GM12892 (cell line): ENCODE measurements at regions not wholly inside any gene's neighbourhood (a gene's known extent, or its start where the extent isn't known, plus 50 kb on each side); places are given as distances from the start of the nearest gene placed in this dataset.

ENCODE experiments used
- POLR2A ChIP-seq: IDR thresholded peaks from 2 replicates; pipeline ENCODE4 v1.6.1; 2011; ENCODE audit warnings: low read depth, low read length, control low read depth
- TAF1 ChIP-seq: IDR thresholded peaks from 2 replicates; pipeline ENCODE4 v1.6.1; 2011; ENCODE audit warnings: low read depth, mild to moderate bottlenecking, control low read depth, low read length, borderline replicate concordance

- TF ChIP-seq POLR2A (no peak), TAF1 (no peak)
Measured at GRCh38 chr17:77857306-77857555, 101.3 kb upstream of the TNRC6C start.
